ENCODE measurements at regions not wholly inside any gene's neighbourhood (a gene's known extent, or its start where the extent isn't known, plus 50 kb on each side); places are given as distances from the start of the nearest gene placed in this dataset.
"Not testable (repeated sequence)": the region's sequence is repeated elsewhere in the genome, so short reads cannot be mapped to it uniquely, and the experiment has no call there.

GRCh38 chr1:56123421-56123820 lies 455.9 kb downstream of the PLPP3 start:
- no peak overlapping the region for H3K23ac ChIP-seq (ENCODE audit: low read depth, low read length, poor library complexity)
- H2AFZ ChIP-seq (ENCODE audit: low read length) = no peak overlapping the region
- no peak for DNase-seq (ENCODE audit: low spot score)
- no peak overlapping the region for H3K9ac ChIP-seq (ENCODE audit: low read depth, low read length, poor library complexity)
- H3K14ac ChIP-seq (ENCODE audit: low read length) = no peak overlapping the region
- no peak overlapping the region for H4K91ac ChIP-seq (ENCODE audit: low read depth, low read length, poor library complexity)
- H3K79me1 ChIP-seq (ENCODE audit: low read depth, low read length) = no peaks in the 10 kb centered on the region
- H2BK120ac ChIP-seq (ENCODE audit: low read depth, low read length) = no peak overlapping the region
- H3K27ac ChIP-seq (replicated peaks; ENCODE audit: low read length) = no peak overlapping the region
- H3K18ac ChIP-seq (ENCODE audit: low read length) = no peak overlapping the region
- no peaks in the 10 kb centered on the region for H3K9me3 ChIP-seq (replicated peaks in 1 of 2; ENCODE audit: control insufficient read depth in 2 of 2, insufficient read depth in 1 of 2, low read depth in 1 of 2, low read length in 2 of 2)
- H3K27me3 ChIP-seq (ENCODE audit: control insufficient read depth in 3 of 3, insufficient read depth in 3 of 3, low read depth in 1 of 3, low read length in 3 of 3) = no peaks in the 10 kb centered on the region
- no peak overlapping the region for H2BK12ac ChIP-seq (ENCODE audit: low read length)
- no peak overlapping the region for H3K4me2 ChIP-seq (ENCODE audit: insufficient read depth, low read length, poor library complexity, severe bottlenecking)
- no peak overlapping the region for H3K4me3 ChIP-seq (ENCODE audit: low read length in 2 of 2)
- H4K8ac ChIP-seq (ENCODE audit: low read depth, low read length) = no peak overlapping the region
- H2BK5ac ChIP-seq (ENCODE audit: low read length) = no peak overlapping the region
- no peaks in the 10 kb centered on the region for H3K4me1 ChIP-seq (ENCODE audit: control insufficient read depth in 2 of 2, insufficient read depth in 1 of 2, low read depth in 1 of 2, low read length in 2 of 2)
- no peak overlapping the region for H3K4ac ChIP-seq (ENCODE audit: low read length)
- H2AK5ac ChIP-seq (ENCODE audit: low read depth, low read length) = no peak overlapping the region
- no peaks in the 10 kb centered on the region for H3K36me3 ChIP-seq (replicated peaks in 1 of 2; ENCODE audit: control insufficient read depth in 2 of 2, insufficient read depth in 2 of 2, low read length in 2 of 2)
- H2BK15ac ChIP-seq (ENCODE audit: low read length) = no peak overlapping the region

DNA sequence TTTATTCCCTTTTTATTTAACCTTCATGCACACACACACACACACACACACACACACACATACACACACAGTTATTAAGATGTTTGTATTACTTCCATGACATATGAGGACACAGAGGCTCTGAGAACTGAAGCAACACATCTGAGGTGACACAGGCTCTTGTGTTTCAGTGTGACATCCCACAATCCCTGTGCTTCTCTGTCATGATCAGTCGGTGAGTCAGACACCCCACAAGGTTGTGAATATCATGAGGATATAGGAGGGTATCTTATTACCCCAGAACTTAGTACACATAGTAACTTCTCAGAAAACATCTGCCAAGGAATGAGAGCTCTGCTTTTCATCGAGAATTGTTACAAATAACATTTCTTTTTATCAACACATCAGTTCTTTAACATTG lies 459.3 kb downstream of the PLPP3 start:
- no peak for DNase-seq (ENCODE audit: low spot score)
- H3K4me2 ChIP-seq (ENCODE audit: insufficient read depth, low read length, poor library complexity, severe bottlenecking) = no peak overlapping the region
- no CpG with 5 or more reads among the region's 2 CpGs for WGBS, 2 donors (ENCODE audit: extremely low coverage in 2 of 2, insufficient read length in 2 of 2, insufficient replicate concordance in 1 of 2)
- no peak overlapping the region for H2BK12ac ChIP-seq (ENCODE audit: low read length)
- H2AK5ac ChIP-seq (ENCODE audit: low read depth, low read length) = no peak overlapping the region
- no peaks in the 10 kb centered on the region for H3K9me3 ChIP-seq (replicated peaks in 1 of 2; ENCODE audit: control insufficient read depth in 2 of 2, insufficient read depth in 1 of 2, low read depth in 1 of 2, low read length in 2 of 2)
- no peak overlapping the region for H4K91ac ChIP-seq (ENCODE audit: low read depth, low read length, poor library complexity)
- H3K27ac ChIP-seq (replicated peaks; ENCODE audit: low read length) = no peak overlapping the region
- H2BK5ac ChIP-seq (ENCODE audit: low read length) = no peak overlapping the region
- no peaks in the 10 kb centered on the region for H3K79me1 ChIP-seq (ENCODE audit: low read depth, low read length)
- H3K4me3 ChIP-seq (ENCODE audit: low read length in 2 of 2) = no peak overlapping the region
- H3K23ac ChIP-seq (ENCODE audit: low read depth, low read length, poor library complexity) = no peak overlapping the region
- no peak overlapping the region for H3K9ac ChIP-seq (ENCODE audit: low read depth, low read length, poor library complexity)
- H4K8ac ChIP-seq (ENCODE audit: low read depth, low read length) = no peak overlapping the region
- H3K14ac ChIP-seq (ENCODE audit: low read length) = no peak overlapping the region
- no peaks in the 10 kb centered on the region for H3K27me3 ChIP-seq (ENCODE audit: control insufficient read depth in 3 of 3, insufficient read depth in 3 of 3, low read depth in 1 of 3, low read length in 3 of 3)
- no peak overlapping the region for H2BK120ac ChIP-seq (ENCODE audit: low read depth, low read length)
- H2AFZ ChIP-seq (ENCODE audit: low read length) = no peak overlapping the region
- no peaks in the 10 kb centered on the region for H3K36me3 ChIP-seq (replicated peaks in 1 of 2; ENCODE audit: control insufficient read depth in 2 of 2, insufficient read depth in 2 of 2, low read length in 2 of 2)
- H3K4me1 ChIP-seq (ENCODE audit: control insufficient read depth in 2 of 2, insufficient read depth in 1 of 2, low read depth in 1 of 2, low read length in 2 of 2) = no peaks in the 10 kb centered on the region
- H3K4ac ChIP-seq (ENCODE audit: low read length) = no peak overlapping the region
- no peak overlapping the region for H2BK15ac ChIP-seq (ENCODE audit: low read length)
- no peak overlapping the region for H3K18ac ChIP-seq (ENCODE audit: low read length)

GRCh38 chr1:56118676-56119075 lies 460.7 kb downstream of the PLPP3 start:
- H2BK15ac ChIP-seq (ENCODE audit: low read length); H3K79me1 ChIP-seq (ENCODE audit: low read depth, low read length); H3K27me3 ChIP-seq (ENCODE audit: control insufficient read depth in 3 of 3, insufficient read depth in 3 of 3, low read depth in 1 of 3, low read length in 3 of 3); H3K9ac ChIP-seq (ENCODE audit: low read depth, low read length, poor library complexity); H2BK120ac ChIP-seq (ENCODE audit: low read depth, low read length); H3K18ac ChIP-seq (ENCODE audit: low read length); H3K4me1 ChIP-seq (ENCODE audit: control insufficient read depth in 2 of 2, insufficient read depth in 1 of 2, low read depth in 1 of 2, low read length in 2 of 2); H2AK5ac ChIP-seq (ENCODE audit: low read depth, low read length); H3K9me3 ChIP-seq (replicated peaks in 1 of 2; ENCODE audit: control insufficient read depth in 2 of 2, insufficient read depth in 1 of 2, low read depth in 1 of 2, low read length in 2 of 2); DNase-seq (ENCODE audit: low spot score); H3K4ac ChIP-seq (ENCODE audit: low read length); H4K8ac ChIP-seq (ENCODE audit: low read depth, low read length); H3K14ac ChIP-seq (ENCODE audit: low read length); H2BK12ac ChIP-seq (ENCODE audit: low read length); H3K23ac ChIP-seq (ENCODE audit: low read depth, low read length, poor library complexity); H3K4me2 ChIP-seq (ENCODE audit: insufficient read depth, low read length, poor library complexity, severe bottlenecking); H2BK5ac ChIP-seq (ENCODE audit: low read length); H2AFZ ChIP-seq (ENCODE audit: low read length); H3K27ac ChIP-seq (replicated peaks; ENCODE audit: low read length); H3K4me3 ChIP-seq (ENCODE audit: low read length in 2 of 2); H4K91ac ChIP-seq (ENCODE audit: low read depth, low read length, poor library complexity); H3K36me3 ChIP-seq (replicated peaks in 1 of 2; ENCODE audit: control insufficient read depth in 2 of 2, insufficient read depth in 2 of 2, low read length in 2 of 2): not testable (repeated sequence)
- WGBS, 2 donors (ENCODE audit: extremely low coverage in 2 of 2, insufficient read length in 2 of 2, insufficient replicate concordance in 1 of 2) = no CpG with 5 or more reads among the region's 4 CpGs

GRCh38 chr1:56115701-56116100 lies 463.7 kb downstream of the PLPP3 start:
- Histone ChIP-seq H4K8ac (ENCODE audit: low read depth, low read length) (no peak overlapping the region), H3K4me2 (ENCODE audit: insufficient read depth, low read length, poor library complexity, severe bottlenecking) (no peak overlapping the region), H3K36me3 (replicated peaks in 1 of 2; ENCODE audit: control insufficient read depth in 2 of 2, insufficient read depth in 2 of 2, low read length in 2 of 2) (no peaks in the 10 kb centered on the region), H3K23ac (ENCODE audit: low read depth, low read length, poor library complexity) (no peak overlapping the region), H3K4me1 (ENCODE audit: control insufficient read depth in 2 of 2, insufficient read depth in 1 of 2, low read depth in 1 of 2, low read length in 2 of 2) (no peaks in the 10 kb centered on the region), H3K4me3 (ENCODE audit: low read length in 2 of 2) (no peak overlapping the region), H3K27ac (replicated peaks; ENCODE audit: low read length) (no peak overlapping the region), H3K9me3 (replicated peaks in 1 of 2; ENCODE audit: control insufficient read depth in 2 of 2, insufficient read depth in 1 of 2, low read depth in 1 of 2, low read length in 2 of 2) (no peaks in the 10 kb centered on the region), H3K14ac (ENCODE audit: low read length) (no peak overlapping the region), H2BK5ac (ENCODE audit: low read length) (no peak overlapping the region), H2AK5ac (ENCODE audit: low read depth, low read length) (no peak overlapping the region), H3K79me1 (ENCODE audit: low read depth, low read length) (no peaks in the 10 kb centered on the region), H2BK120ac (ENCODE audit: low read depth, low read length) (no peak overlapping the region), H2BK12ac (ENCODE audit: low read length) (no peak overlapping the region), H3K4ac (ENCODE audit: low read length) (no peak overlapping the region), H3K9ac (ENCODE audit: low read depth, low read length, poor library complexity) (no peak overlapping the region), H3K18ac (ENCODE audit: low read length) (no peak overlapping the region), H2BK15ac (ENCODE audit: low read length) (no peak overlapping the region), H4K91ac (ENCODE audit: low read depth, low read length, poor library complexity) (no peak overlapping the region), H3K27me3 (ENCODE audit: control insufficient read depth in 3 of 3, insufficient read depth in 3 of 3, low read depth in 1 of 3, low read length in 3 of 3) (no peaks in the 10 kb centered on the region), H2AFZ (ENCODE audit: low read length) (no peak overlapping the region)
- no CpG with 5 or more reads among the region's 3 CpGs for WGBS, 2 donors (ENCODE audit: extremely low coverage in 2 of 2, insufficient read length in 2 of 2, insufficient replicate concordance in 1 of 2)
- DNase-seq (ENCODE audit: low spot score) = no peak

All from neuronal stem cell (in vitro differentiated cells).